ENCODE measurements at regions not wholly inside any gene's neighbourhood (a gene's known extent, or its start where the extent isn't known, plus 50 kb on each side); places are given as distances from the start of the nearest gene placed in this dataset.
A peak's percentile ranks its signal among the peaks of the same experiment; 100 is the strongest.

DNA sequence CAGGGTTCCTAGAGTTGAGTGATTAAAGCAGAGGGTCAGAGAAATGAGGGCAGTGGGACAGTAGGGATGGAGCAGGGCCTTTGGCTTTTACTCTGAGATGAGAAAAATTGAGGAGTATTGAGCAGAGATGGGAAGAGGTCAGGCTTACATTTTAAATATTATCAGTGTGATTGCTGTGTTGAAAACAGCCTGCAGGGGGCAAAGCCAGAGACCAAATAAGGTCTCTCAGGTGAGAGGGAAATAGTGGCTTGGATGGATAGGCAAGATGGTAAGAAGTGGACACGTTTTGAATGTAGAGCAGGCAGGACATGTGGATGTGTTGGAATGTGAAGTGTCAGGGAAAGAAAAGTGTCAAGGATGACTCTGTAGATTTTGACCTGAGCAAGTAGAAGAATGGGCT is 105.0 kb upstream of the MAP3K7 start:
- TF ChIP-seq, protein P1, sequence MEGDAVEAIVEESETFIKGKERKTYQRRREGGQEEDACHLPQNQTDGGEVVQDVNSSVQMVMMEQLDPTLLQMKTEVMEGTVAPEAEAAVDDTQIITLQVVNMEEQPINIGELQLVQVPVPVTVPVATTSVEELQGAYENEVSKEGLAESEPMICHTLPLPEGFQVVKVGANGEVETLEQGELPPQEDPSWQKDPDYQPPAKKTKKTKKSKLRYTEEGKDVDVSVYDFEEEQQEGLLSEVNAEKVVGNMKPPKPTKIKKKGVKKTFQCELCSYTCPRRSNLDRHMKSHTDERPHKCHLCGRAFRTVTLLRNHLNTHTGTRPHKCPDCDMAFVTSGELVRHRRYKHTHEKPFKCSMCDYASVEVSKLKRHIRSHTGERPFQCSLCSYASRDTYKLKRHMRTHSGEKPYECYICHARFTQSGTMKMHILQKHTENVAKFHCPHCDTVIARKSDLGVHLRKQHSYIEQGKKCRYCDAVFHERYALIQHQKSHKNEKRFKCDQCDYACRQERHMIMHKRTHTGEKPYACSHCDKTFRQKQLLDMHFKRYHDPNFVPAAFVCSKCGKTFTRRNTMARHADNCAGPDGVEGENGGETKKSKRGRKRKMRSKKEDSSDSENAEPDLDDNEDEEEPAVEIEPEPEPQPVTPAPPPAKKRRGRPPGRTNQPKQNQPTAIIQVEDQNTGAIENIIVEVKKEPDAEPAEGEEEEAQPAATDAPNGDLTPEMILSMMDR (conservative IDR thresholded peaks at IDR 0.05; ENCODE audit: low read depth, low read length), result peak; percentile 33
- DNase-seq (ENCODE audit: low read depth), result no peak
- no peak overlapping the region for H3K4me3 ChIP-seq (ENCODE audit: low read depth, low read length)

DNA sequence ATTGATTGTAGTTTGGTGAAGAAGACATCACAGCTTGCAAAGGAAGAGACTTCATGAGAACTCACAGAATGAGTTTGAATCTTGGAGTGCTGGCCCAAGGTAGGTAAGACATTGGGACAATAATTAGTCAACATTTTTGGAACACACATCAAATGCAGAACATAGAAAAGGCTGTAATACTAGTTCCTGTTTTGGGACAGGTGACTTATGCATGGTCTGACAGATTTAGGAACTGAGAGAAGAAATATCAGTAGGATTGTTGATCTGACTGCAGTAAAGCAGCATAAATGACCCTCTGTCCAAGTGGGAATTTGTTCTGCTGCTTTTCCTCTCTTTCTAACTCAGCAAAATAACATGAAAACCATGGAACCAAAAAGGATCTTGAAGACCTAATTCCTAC is 102.3 kb upstream of the MAP3K7 start:
- TF ChIP-seq, protein P1 (conservative IDR thresholded peaks at IDR 0.05; ENCODE audit: low read depth, low read length), result no peak
- no peak overlapping the region for H3K4me3 ChIP-seq (ENCODE audit: low read depth, low read length)
- no peak for DNase-seq (ENCODE audit: low read depth)

DNA sequence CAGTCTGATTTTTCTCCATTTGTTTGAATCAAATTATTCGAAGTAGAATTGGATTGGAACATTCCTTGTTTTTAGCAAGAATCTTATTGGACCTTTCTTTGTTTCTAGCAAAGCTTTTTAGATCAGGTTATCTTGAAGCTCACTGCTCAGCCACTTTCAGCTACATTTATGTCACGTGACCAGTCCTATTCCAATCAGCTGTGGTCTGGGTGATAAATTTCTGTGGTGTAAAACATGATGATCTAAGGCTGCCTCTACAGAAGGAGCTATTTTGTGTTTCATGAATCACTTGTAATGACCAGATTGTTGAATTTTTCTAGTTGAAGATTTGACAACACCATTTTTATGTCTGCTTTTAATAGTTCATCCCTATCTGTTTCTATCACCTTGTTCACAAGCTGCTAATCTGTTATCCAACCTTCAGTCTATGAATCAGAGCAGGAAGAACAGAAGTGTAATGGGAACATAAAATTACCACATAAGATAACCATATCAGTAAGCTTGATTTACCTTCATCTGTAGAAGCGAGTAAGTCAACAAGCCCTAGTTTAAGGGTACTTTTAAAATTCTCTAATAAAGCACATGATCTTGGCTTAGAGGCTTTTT is 101.0 kb upstream of the MAP3K7 start:
- TF ChIP-seq, protein P1 (conservative IDR thresholded peaks at IDR 0.05; ENCODE audit: low read depth, low read length), result no peak
- DNase-seq (ENCODE audit: low read depth), result no peak
- no peak overlapping the region for H3K4me3 ChIP-seq (ENCODE audit: low read depth, low read length)

DNA sequence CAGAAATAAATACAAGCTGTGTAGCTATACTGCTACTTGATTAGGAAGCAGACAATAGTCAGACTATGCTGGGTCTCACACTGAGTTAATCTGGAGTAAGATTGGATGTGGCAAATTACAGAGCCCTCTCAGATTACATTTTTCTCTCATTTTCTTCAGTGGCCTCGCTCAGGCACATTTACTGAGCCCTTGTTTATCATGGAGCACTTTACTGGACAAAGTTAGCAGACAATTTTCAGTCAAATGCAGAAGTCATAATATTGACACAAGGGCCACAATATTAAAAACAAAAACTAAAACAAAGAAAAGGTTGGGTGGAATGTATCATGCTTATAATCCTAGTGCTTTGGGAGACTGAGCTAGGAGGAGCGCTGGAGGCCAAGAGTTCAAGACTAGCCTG is 95.0 kb upstream of the MAP3K7 start:
- TF ChIP-seq, protein P1 (conservative IDR thresholded peaks at IDR 0.05; ENCODE audit: low read depth, low read length), result no peak
- DNase-seq (ENCODE audit: low read depth), result no peak
- no peak overlapping the region for H3K4me3 ChIP-seq (ENCODE audit: low read depth, low read length)

DNA sequence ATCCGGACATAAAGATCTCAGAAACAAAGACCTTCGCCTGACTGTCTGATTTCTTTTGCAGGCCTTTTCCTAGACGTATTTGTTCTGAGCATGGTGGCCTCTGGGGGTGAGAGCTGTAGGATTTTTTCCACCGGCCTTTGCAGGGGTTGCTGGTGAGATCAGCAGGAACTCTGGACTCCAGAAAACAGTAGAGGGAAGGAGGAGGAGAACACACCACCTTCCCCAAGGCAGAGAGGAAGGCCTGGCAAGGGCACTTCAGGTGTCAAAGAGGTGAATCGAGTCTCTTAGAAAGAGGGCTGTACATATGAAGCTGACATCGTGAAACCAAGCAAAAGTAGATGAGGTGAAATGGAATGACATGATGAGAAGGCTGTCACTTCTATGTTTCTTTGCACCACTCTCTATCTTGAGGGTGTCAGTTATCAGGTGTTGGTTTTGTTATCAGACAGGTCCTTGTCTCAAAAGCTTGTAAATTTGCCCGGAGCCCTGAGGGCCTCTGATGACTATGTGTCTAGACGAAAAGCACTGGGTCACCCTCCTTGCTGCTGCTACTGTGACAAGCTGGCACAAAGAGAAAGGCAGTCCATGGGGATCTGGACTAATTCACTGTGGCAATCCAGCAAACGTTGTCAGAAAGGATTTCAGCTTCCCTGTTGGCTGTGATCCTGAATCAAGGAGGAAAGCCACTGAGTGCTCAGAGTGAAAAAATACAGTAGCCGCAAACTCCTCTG is 91.3 kb upstream of the MAP3K7 start:
- DNase-seq (ENCODE audit: low read depth), result no peak
- H3K4me3 ChIP-seq (ENCODE audit: low read depth, low read length), result no peak overlapping the region
- TF ChIP-seq, protein P1 (conservative IDR thresholded peaks at IDR 0.05; ENCODE audit: low read depth, low read length), result no peak

DNA sequence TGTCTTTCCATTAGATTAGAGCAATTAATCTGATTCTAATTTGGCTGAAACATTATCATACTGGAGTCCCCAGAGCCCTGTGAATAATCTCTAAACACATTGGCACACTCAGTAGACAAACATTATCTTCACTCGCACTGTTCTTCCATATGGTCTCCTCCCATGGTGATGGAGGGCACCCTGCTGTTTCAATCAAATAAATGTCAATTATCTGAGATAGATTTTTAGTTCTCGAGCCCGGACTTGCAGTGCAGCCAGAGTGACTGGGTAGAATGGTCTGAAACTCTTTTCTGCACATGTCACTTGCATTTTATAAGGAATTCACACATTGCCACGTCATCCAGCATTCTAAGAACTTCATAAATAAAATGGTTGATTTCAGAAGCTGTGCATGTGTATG is 90.6 kb upstream of the MAP3K7 start:
- no peak for DNase-seq (ENCODE audit: low read depth)
- H3K4me3 ChIP-seq (ENCODE audit: low read depth, low read length), result no peak overlapping the region
- TF ChIP-seq, protein P1 (conservative IDR thresholded peaks at IDR 0.05; ENCODE audit: low read depth, low read length), result no peak

All from epithelial cell of proximal tubule (primary cell).